NCI-H2196 (cell line): ENCODE measurements at regions not wholly inside any gene's neighbourhood (a gene's known extent, or its start where the extent isn't known, plus 50 kb on each side); places are given as distances from the start of the nearest gene placed in this dataset.
"Not testable (repeated sequence)": the region's sequence is repeated elsewhere in the genome, so short reads cannot be mapped to it uniquely, and the experiment has no call there.

Experiments used
- DNase-seq: peaks from one replicate; lab custom pipeline; 2025; ENCODE audit not compliant: unreplicated experiment; lab: John Stamatoyannopoulos, UW

- DNase-seq, result no peak
Measured at GRCh38 chr9:28410411-28410810, 837.1 kb upstream of the C9orf72 start.

- no peak for DNase-seq
Measured at GRCh38 chr9:28413471-28413870, 840.2 kb upstream of the C9orf72 start.

DNA sequence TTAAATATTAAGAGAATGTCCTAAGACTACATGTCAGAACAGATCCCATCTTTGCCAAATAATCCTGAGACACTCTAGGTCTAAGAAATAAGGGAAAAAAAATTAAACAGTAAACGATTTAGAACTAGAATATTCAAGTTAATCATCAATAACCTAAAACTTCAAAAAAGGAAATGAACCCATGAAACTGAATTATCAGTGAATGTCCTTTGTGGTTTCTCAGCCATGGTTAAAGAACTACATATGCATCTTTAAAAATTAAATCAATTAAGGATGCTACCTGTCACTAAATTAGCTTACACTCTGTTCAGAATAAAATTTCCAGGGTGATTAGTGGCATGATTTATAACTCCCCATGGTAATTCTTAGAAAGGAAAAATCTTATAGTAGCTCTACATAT lies 850.0 kb upstream of the C9orf72 start:
- DNase-seq, result no peak

- no peak for DNase-seq
Measured at GRCh38 chr9:28435456-28435855, 862.2 kb upstream of the C9orf72 start.

GRCh38 chr9:28439688-28440087 lies 866.4 kb upstream of the C9orf72 start:
- no peak for DNase-seq

- no peak for DNase-seq
Measured at GRCh38 chr9:28443461-28443860, 870.2 kb upstream of the C9orf72 start.

GRCh38 chr9:28444637-28445036 lies 871.4 kb upstream of the C9orf72 start:
- no peak for DNase-seq

DNA sequence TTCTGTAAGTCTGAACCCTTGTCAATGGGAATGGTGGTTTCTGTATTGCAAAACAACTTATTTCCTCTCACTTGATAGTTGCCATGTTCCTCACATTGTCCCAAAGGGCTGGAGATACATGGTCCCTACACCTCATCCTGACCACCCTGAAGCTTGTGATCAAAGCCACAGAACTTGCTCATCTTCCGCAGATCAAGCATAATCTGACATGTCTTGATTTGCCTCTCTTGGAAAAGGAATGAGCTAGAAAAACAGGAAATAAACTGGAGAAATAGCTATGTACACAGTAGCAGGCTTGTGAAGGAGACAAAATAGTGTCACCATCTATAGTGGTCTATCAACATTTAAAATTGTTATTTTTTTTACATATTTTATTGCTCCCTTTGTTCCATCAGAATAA lies 871.9 kb upstream of the C9orf72 start:
- DNase-seq, result no peak

DNA sequence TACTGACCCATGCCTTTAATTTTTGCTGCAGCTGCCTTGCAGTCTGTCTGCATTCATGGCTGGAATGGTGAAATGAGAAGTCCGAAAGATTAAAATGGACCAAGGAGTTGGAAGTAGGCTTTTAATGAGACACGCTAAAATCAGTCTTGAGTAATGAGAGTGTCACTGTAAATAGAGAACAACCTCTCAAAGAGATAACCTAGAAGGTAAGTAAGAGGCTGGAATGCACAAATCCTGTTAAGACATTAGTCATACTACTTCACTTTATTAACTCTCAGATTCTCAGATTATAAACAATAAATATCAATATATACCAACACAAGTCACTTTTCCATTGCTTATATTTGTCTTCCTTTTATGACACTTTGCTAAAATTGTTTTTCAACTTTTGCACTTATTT lies 880.6 kb upstream of the C9orf72 start:
- DNase-seq, result no peak

GRCh38 chr9:28456861-28457260 lies 883.6 kb upstream of the C9orf72 start:
- DNase-seq, result no peak

DNA sequence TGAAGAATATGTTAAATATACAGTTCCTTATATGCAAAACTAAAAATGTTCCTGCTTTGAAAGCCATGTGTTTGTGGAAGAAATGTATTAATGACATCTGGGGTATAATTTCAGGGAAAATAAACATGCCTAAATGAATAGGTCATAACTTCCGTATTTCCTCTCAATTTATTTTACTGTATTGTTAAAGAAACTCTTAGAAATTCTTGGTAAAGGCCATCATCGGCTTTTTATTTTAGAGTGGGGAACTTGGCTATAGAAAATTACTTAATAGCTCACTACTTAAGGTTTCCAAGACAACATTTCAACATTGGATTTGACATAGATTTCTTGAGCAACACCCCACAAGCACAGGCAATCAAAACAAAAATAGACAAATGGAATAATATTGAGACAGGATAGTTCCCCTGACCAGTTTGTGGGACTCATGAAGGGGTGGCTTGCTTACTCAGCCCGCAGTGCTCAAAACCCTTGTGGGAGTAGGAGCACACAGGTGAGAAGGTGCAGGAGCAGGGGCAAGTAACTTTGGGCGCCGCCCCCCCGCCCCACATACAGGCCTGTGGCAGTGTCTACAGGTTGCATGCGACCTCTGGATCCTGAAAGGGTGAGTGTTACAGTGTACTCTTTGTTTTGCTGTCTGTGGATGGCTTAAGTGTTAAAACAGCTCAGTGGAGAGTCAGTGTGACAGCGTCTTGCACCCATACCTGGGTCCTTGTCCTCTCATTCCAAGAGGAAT lies 891.4 kb upstream of the C9orf72 start:
- no peak for DNase-seq

DNA sequence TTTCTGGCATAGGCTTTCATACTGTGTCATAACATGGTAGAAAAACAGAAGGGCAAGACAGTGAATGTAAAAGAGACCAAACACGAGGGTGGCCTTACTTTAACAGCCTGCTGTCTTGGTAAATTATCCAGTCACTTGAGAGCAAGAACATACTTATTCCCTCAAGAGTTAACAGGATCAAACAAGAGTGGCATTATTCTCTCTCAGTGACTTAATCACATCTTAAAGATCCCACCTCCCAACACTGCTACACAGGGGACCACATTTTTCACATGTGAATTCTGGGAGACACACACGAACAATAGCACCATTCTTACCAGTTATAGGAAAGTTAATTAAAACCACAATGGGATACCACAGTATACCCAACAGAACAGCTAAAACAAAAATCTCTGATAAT lies 898.0 kb upstream of the C9orf72 start:
- no peak for DNase-seq

- DNase-seq, result no peak
Measured at GRCh38 chr9:28487561-28487960, 914.3 kb upstream of the C9orf72 start.

- no peak for DNase-seq
Measured at GRCh38 chr9:28491121-28491520, 917.8 kb upstream of the C9orf72 start.

GRCh38 chr9:28498168-28498567 lies 924.9 kb upstream of the C9orf72 start:
- DNase-seq, result not testable (repeated sequence)

- DNase-seq, result no peak
Measured at GRCh38 chr9:28502189-28502588, 928.9 kb upstream of the C9orf72 start.

- no peak for DNase-seq
Measured at GRCh38 chr9:28502741-28503140, 929.5 kb upstream of the C9orf72 start.

DNA sequence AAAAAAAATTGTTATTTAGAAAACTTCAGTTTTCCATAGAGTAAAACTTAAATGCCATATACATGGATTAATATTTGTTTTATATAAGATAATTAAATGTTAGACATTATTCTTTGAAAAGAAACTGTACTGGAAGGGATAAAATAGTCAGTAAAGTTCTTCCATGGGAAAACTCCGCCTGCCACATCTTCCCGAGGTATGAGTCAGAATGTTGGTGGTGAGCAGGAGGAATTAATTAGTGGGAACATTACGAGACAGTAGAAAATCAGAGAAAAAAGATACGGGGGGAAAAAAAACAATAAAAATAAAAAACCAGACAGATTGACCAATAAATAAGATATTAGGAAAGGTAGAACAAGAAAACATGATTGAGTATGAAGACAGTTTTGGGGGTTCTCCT lies 930.3 kb upstream of the C9orf72 start:
- no peak for DNase-seq

DNA sequence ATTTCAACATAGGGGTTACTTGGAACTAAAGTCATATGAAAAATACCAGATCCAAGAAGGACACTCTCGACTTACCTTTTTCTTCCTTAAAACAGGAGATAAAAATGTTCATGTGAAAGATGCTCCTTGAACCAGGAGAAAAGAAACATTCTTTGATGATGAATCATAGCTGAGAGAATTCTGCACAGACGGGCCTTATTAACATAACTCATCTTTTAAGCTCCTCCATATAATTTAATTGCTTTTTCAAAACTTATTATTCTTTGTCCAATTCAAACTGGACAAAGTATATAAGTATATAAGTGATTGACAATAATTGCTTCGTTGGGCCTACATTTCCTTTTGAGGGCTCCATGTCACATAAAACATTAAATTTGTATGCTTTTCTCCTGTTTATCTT lies 945.2 kb upstream of the C9orf72 start:
- DNase-seq, result no peak

DNA sequence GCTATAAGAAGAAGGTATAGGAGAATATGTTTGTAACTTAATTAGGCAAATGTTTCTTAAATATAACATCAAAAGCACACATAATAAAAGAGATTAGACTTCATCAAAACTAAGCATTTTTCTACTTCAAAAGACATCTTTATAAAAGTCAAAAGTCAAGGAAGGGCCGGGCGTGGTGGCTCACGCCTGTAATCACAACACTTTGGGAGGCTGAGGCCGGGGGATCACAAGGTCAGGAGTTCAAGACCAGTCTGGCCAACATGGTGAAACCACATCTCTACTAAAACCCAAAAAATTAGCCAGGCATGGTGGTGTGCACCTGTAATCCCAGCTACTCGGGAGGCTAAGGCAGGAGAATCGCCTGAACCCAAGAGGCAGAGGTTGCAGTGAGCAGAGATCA lies 951.0 kb upstream of the C9orf72 start:
- not testable (repeated sequence) for DNase-seq

DNA sequence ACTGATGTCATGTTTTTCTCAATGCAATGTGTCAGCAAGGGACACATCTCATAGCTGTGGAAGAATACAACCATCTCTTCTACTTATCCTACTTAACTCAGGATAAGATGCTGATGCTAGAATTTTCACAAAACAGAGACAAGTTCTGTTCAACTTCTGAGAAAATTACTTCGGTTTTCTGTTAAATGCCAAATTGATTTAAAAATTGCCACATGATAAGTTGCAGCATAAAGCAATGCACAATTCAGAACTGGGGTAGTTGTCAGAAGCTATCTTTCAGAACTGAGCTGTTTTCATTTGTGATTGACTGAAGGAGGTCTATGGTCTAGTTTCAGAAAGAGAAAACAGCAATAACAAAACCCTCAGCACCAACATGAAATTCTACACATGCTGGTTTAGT lies 954.8 kb upstream of the C9orf72 start:
- DNase-seq, result no peak

GRCh38 chr9:28538132-28538531 lies 964.9 kb upstream of the C9orf72 start:
- DNase-seq, result no peak

GRCh38 chr9:28539434-28540070 lies 966.3 kb upstream of the C9orf72 start:
- peak; percentile 46 for DNase-seq
